Caki2 (cell line): ENCODE measurements at regions not wholly inside any gene's neighbourhood (a gene's known extent, or its start where the extent isn't known, plus 50 kb on each side); places are given as distances from the start of the nearest gene placed in this dataset.
"Not testable (repeated sequence)": the region's sequence is repeated elsewhere in the genome, so short reads cannot be mapped to it uniquely, and the experiment has no call there.

Source experiments
- DNase-seq: peaks from one replicate; pipeline ENCODE4 v3.0.0-alpha.2; 2015; ENCODE audit warnings: low read depth
- in situ Hi-C: cut with HindIII; loops from 2 replicates; pipeline ENCODE4 v1.10.0; 2016; ENCODE audit warnings: low sequenced_read_pairs, low pct_unique_long_range_greater_than_20kb, mixed read lengths

DNA sequence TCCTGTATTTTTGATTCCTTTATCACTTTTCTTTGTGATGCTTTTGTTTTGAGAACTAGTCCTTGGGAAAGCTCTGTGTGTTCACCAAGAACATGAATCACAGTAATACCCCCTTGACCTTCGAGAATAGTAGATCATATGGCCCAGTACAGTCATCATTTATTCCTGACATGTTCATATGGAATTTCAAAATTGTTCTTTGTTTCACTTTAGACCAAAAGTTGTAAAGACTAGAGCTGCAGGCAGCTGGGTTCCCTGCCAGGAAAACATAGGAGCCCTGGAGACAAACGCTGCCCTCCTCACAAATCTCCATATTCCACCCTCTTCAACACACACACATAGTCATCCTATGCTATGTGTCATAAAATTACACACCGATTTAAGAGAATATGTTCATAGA, 621.2 kb upstream of the EYS start:
- DNase-seq, result no peak
- in situ Hi-C loops, result no loop called here

DNA sequence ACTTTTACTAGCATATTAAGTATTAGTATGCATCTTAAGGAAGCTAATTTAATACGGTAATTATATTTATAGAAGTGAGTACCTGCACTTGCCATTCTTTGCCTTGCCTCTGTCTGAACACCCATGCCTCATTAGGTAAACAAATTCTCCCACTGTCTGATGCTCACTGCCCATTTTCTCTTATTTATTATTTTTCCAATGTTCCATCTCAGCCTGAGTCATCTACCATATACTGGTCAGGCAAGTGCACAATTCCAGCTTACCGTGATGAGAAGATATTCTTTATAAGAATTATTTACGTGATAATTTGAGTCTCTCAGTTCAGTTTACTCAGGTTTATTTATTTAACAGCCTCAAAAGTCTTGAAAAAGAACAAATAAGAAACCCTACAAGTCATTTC, 619.2 kb upstream of the EYS start:
- no peak for DNase-seq
- in situ Hi-C loops, result no loop called here

DNA sequence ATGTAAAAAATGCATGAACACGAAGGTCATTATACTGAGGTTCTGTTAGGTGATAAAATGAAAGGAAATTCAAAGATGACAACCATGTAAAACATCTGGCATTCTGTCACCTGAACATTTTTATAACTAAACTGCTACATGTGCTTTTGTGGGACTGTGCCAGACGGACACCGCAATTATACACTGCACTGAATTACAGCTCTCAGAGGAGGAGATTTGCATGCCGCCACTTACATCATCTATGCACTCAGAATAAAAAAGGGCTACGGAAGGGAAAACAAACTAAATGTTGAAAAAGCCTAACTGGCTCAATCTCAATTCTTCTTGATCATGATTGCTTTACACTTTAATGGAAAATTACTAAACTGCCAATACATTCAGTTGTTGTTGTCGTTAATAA, 614.0 kb upstream of the EYS start:
- DNase-seq, result no peak
- in situ Hi-C loops, result no loop called here

DNA sequence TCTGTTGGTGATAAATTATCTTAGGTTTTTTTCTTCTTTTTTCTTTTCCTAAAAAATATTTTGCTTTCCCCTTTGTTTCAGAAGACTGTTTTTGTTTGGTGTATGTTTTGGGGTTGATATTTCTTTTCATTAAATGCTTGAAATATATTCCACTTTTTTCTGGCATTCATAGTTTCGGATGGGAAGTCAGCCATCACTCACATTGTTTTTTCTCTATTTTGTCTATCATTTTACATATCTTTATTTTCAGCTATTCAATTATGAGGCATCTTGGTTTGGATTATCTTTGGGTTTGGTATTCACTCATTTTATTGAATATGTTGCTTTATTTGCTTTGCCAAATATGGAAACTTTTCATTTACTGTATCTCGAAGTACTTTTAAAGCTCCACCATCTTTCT, 600.5 kb upstream of the EYS start:
- peak; percentile 9 for DNase-seq
- in situ Hi-C loops, result no loop called here

- in situ Hi-C loops, result no loop called here
- DNase-seq, result no peak
Observed at GRCh38 chr6:66291905-66292304, 584.9 kb upstream of the EYS start.

- in situ Hi-C loops, result no loop called here
- DNase-seq, result no peak
Observed at GRCh38 chr6:66289889-66290288, 582.9 kb upstream of the EYS start.

DNA sequence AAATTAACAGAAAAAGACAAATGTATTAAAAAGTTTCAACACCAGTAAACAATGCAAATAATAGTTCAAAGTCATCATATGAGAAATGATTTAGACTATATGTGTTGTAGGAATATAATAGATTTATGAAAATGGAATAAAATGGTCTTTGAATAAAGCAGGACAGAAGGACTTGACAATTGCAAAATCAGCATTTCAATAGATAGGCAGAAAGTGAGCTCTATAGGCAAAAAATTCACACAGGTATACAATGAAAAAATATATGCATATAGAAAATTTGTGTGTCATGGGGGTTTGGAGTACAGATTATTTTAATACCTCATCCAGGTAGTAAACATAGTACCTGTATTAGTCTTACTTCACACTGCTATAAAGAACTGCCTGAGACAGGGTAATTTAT, 571.1 kb upstream of the EYS start:
- DNase-seq, result no peak
- in situ Hi-C loops, result no loop called here

DNA sequence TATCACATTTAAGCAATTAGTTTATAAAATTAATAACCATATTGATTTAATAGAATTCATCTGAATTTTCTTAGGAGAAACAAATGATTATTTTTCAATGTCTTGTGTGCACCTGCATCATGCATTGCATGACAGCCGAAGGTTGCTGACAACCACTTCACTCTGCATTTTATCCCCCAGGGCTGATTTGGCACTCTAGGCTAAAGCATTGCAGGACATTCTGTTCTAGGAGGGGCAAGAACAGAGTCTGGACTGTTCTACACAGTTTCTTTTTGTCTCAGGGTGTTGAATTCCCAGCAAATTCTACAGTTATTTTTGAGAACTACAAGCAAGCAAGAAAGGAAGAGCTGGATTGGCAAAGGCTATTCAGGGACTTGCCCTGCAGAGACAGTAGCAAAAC, 570.4 kb upstream of the EYS start:
- in situ Hi-C loops, result no loop called here

DNA sequence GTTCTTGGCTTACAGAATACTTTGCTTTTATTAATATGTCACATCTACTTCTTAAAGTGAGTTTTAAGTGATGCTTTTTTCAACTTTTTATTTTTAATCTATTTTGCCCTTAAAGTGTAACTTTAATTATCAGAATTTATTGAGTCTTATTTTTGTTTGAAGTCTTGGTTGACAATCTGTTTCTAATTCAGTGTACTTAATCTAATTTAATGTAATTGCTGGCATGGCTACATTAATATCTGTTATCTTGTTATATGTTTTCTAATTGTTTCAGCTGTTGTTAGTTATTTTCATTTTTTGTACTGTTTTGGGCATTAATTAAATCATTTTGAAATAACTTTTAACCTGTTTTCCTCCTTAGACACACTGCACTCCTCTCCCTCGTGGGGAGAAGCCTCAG, 558.7 kb upstream of the EYS start:
- DNase-seq, result no peak
- in situ Hi-C loops, result no loop called here

More for the DNA sequence above, 570.4 kb upstream of the EYS start:
- DNase-seq, result no peak

DNA sequence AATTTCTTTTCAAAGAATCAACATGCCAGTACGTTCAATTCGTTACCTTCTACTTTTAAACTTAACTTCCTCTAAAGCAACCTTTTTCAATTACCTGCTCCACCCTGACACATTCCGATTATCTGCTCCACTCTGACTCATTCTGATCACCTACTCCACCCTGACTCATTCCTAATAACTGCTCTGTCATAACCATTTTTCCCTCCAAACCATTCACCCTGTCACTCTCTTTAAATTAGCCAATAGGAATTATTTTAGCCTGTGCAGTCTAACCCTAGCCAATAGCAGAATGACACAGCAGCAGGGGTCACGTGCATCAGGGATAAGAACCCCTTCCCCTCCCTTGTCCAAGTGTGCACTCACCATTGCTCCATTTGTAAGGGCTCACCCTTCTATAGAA, 557.4 kb upstream of the EYS start:
- peak; percentile 3 for DNase-seq
- in situ Hi-C loops, result no loop called here

GRCh38 chr6:66258731-66259487, 551.9 kb upstream of the EYS start:
- DNase-seq, result peak; percentile 6
- in situ Hi-C loops, result not testable (repeated sequence)

GRCh38 chr6:66245231-66245630, 538.2 kb upstream of the EYS start:
- in situ Hi-C loops, result no loop called here
- DNase-seq, result no peak

DNA sequence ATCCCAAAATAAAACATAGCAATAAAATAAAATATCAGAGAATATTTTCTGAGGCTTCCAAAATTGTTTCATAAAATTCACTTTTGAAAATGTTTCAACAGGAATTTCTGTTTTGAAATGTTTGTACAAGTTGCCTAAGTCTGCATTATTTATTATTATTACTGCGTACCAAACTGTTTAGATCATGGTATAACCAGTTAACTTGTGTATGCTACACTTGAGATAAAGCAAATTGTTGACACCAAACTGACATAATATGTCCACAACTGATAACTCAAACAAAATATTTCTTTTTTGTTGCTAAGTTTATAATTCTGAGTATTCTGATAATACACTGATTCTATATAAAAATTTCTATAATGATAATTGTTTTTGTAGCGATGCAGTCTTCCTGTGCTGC, 531.8 kb upstream of the EYS start:
- in situ Hi-C loops, result no loop called here
- DNase-seq, result no peak

- in situ Hi-C loops, result no loop called here
- no peak for DNase-seq
Observed at GRCh38 chr6:66232890-66233289, 525.9 kb upstream of the EYS start.

DNA sequence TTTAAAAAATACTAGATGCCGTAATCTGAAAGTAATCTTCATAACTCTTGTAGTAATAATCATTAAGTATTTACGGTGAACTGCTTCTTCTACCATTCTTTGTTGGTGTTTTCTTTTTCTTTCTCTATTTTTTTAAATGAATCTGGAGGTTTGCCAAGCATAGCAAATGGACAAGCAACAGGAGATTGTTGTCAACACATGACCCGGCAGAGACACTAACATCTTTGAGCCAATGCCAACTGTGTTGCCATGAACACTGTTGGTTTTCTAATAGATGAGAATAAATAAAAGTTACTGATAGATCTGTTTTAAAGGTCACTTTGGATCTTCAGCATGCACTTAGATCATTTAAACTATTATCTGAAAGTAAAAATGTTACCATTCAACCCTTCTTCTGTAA, 523.6 kb upstream of the EYS start:
- no peak for DNase-seq
- in situ Hi-C loops, result no loop called here

GRCh38 chr6:66226109-66226508, 519.1 kb upstream of the EYS start:
- DNase-seq, result no peak
- in situ Hi-C loops, result no loop called here

DNA sequence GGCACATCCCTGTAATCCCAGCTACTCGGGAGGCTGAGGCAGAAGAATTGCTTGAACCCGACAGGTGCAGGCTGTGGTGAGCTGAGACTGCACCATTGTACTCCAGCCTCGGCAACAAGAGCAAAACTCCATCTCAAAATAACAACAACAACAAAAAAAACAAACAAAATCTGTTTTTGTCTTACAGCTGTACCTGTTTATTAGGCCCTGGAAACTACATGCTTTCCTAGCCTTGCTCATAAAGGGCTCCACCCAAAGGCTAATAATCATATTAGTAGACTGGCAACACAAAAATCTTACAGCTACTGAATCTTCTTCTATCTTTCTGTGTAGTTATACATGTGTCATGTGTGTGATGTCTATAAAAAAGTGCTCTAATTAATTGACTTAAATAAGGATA, 503.9 kb upstream of the EYS start:
- in situ Hi-C loops, result no loop called here
- DNase-seq, result no peak

GRCh38 chr6:66200390-66200789, 493.4 kb upstream of the EYS start:
- DNase-seq, result no peak
- in situ Hi-C loops, result no loop called here

- DNase-seq, result no peak
- in situ Hi-C loops, result no loop called here
Observed at GRCh38 chr6:66199171-66199570, 492.1 kb upstream of the EYS start.

DNA sequence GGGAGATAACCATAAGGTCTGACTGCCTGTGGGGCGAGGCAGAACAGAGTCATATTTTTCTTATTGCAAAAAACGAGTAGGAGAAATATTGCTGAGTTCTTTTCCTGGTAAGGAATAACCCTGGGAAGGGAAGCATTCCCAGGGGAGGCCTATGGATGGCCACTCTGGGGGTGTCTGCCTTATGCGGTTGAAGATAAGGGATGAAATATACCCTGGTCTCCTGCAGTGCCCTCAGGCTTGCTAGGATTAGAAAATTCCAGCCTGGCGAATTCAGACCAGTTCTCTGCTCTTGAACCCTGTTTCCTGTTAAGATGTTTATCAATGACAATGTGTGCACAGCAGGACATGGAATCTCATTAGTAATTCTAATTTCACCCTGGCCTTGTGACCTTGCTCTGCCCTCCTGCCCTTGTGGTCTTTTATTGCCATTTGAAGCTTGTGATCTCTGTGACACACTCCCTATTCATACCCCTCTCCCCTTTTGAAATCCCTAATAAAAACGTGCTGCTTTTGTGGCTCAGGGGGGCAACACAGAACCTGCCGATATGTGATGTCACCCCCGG, 491.1 kb upstream of the EYS start:
- in situ Hi-C loops, result no loop called here
- DNase-seq, result no peak
